Endothelial cell (in vitro differentiated cells): ENCODE measurements at regions not wholly inside any gene's neighbourhood (a gene's known extent, or its start where the extent isn't known, plus 50 kb on each side); places are given as distances from the start of the nearest gene placed in this dataset.

Source experiments
- DNase-seq: peaks from one replicate; pipeline ENCODE4 v3.0.0; 2021; ENCODE audit warnings: low spot score
- H3K27ac Mint-ChIP-seq: one replicate; pipeline ENCODE4 v1.8.0; 2021; ENCODE audit warnings: mixed read lengths, inconsistent platforms; ENCODE audit not compliant: unreplicated experiment
- H3K27me3 Mint-ChIP-seq: one replicate; pipeline ENCODE4 v1.8.0; 2021; ENCODE audit warnings: mild to moderate bottlenecking, moderate library complexity, mixed read lengths, inconsistent platforms; ENCODE audit not compliant: unreplicated experiment
- H3K36me3 Mint-ChIP-seq: one replicate; pipeline ENCODE4 v1.8.0; 2021; ENCODE audit warnings: mild to moderate bottlenecking, low read depth, mixed read lengths, inconsistent platforms; ENCODE audit not compliant: unreplicated experiment
- H3K4me1 Mint-ChIP-seq: one replicate; pipeline ENCODE4 v1.8.0; 2021; ENCODE audit warnings: mild to moderate bottlenecking, mixed read lengths, inconsistent platforms; ENCODE audit not compliant: unreplicated experiment
- H3K4me3 Mint-ChIP-seq: one replicate; pipeline ENCODE4 v1.8.0; 2021; ENCODE audit warnings: mild to moderate bottlenecking, mixed read lengths, inconsistent platforms; ENCODE audit not compliant: unreplicated experiment
- H3K9me3 Mint-ChIP-seq: one replicate; pipeline ENCODE4 v1.8.0; 2021; ENCODE audit warnings: mixed read lengths, inconsistent platforms; ENCODE audit not compliant: unreplicated experiment
- CTCF ChIP-seq: fragments of 200-600 bp; sonication (generic); IDR thresholded peaks from one replicate; pipeline ENCODE4 v1.5.0; 2021; ENCODE audit warnings: antibody characterized with exemption; ENCODE audit not compliant: unreplicated experiment

DNA sequence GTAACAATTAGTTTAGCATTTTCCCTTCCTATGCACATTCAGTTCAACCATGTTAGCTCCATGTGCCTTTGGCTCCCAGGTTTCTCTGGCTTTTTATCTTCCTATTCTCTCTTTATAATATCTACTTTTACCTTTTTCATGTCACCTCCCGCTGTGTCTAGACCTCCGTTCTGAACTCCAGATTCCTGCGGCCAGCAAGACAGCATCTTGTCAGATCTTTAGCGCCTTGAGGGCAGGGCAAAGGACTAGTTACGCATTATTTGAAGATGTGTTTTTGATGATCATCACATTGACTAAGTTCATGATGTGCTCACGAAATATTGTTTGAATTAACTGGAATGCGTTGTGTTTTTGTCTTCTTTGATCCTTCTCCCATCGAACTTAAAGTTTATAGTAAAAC lies 1126.8 kb downstream of the CDH11 start:
- H3K27ac Mint-ChIP-seq = no peak overlapping the region
- no peaks in the 10 kb centered on the region for H3K9me3 Mint-ChIP-seq

GRCh38 chr16:63983401-63983800 lies 1138.5 kb downstream of the CDH11 start:
- Mint-ChIP-seq H3K27me3 (no peaks in the 10 kb centered on the region), H3K4me3 (no peak overlapping the region), H3K4me1 (no peaks in the 10 kb centered on the region), H3K9me3 (no peaks in the 10 kb centered on the region), H3K36me3 (no peaks in the 10 kb centered on the region), H3K27ac (no peak overlapping the region)
- no peak for DNase-seq
- no peak for TF ChIP-seq CTCF

More for the DNA sequence above, 1126.8 kb downstream of the CDH11 start:
- H3K27me3 Mint-ChIP-seq = no peaks in the 10 kb centered on the region
- H3K4me3 Mint-ChIP-seq = no peak overlapping the region
- TF ChIP-seq CTCF = no peak
- no peaks in the 10 kb centered on the region for H3K4me1 Mint-ChIP-seq
- no peak for DNase-seq
- H3K36me3 Mint-ChIP-seq = no peaks in the 10 kb centered on the region

GRCh38 chr16:63982741-63983140 lies 1139.1 kb downstream of the CDH11 start:
- H3K36me3 Mint-ChIP-seq = no peaks in the 10 kb centered on the region
- H3K27ac Mint-ChIP-seq = no peak overlapping the region
- no peaks in the 10 kb centered on the region for H3K27me3 Mint-ChIP-seq
- TF ChIP-seq CTCF = no peak
- H3K9me3 Mint-ChIP-seq = no peaks in the 10 kb centered on the region
- H3K4me1 Mint-ChIP-seq = no peaks in the 10 kb centered on the region
- no peak overlapping the region for H3K4me3 Mint-ChIP-seq
- no peak for DNase-seq

DNA sequence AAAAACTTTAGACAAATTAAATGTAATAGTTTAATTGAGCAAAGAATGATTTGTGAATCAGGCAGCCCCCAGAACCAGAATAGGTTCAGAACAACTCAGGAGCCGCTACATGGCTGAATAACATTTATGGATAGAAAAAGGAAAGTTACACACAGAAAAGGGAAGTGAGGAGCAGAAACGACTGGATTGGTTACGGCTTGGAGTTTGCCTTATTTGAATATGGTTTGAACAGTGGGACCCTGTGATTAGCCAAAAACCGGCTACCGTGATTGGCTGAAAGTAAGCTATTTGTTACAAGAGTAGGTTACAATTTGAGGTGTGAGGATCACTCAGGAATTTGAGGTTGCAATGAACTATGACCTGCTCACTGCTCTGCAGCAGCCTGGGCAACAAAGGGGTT lies 1139.8 kb downstream of the CDH11 start:
- Mint-ChIP-seq H3K4me3 (no peak overlapping the region), H3K4me1 (no peaks in the 10 kb centered on the region), H3K36me3 (no peaks in the 10 kb centered on the region), H3K9me3 (no peaks in the 10 kb centered on the region), H3K27ac (no peak overlapping the region), H3K27me3 (no peaks in the 10 kb centered on the region)
- DNase-seq = no peak
- TF ChIP-seq CTCF = no peak

DNA sequence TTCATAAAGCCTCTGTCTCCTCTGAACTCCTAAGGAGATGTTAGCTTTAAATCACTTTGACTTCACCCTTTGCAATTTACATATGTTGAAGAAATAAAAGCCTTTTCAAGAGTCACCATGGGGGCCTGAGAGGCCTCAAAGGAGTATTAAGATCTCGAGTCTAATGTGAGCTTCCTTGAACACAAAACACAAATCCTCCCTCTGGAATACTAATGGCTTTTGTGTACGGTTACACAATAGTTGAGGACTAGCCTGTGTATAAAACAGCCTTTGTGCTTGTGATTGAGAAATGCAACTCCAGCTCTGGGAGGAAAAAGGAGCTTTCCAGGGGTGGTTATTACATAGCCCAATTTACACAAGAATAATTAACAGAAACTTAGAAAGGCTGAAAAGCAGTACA lies 1140.2 kb downstream of the CDH11 start:
- no peak for DNase-seq
- H3K4me1 Mint-ChIP-seq = no peaks in the 10 kb centered on the region
- no peak overlapping the region for H3K27ac Mint-ChIP-seq
- no peaks in the 10 kb centered on the region for H3K36me3 Mint-ChIP-seq
- no peaks in the 10 kb centered on the region for H3K27me3 Mint-ChIP-seq
- H3K4me3 Mint-ChIP-seq = no peak overlapping the region
- H3K9me3 Mint-ChIP-seq = no peaks in the 10 kb centered on the region
- TF ChIP-seq CTCF = no peak
